Mucosa of gallbladder (tissue), 1 donor: ENCODE measurements at regions not wholly inside any gene's neighbourhood (a gene's known extent, or its start where the extent isn't known, plus 50 kb on each side); places are given as distances from the start of the nearest gene placed in this dataset.
"Not testable (repeated sequence)": the region's sequence is repeated elsewhere in the genome, so short reads cannot be mapped to it uniquely, and the experiment has no call there.

Experiments used
- DNase-seq: peaks from one replicate; pipeline ENCODE4 v3.0.0-alpha.2; 2020; ENCODE audit warnings: low spot score
- donor health status: DM: no; HTN: no; CAD: no.

GRCh38 chr3:66552846-66553245 is 52.0 kb upstream of the LRIG1 start:
- no peak for DNase-seq

GRCh38 chr3:66553441-66554113 is 52.8 kb upstream of the LRIG1 start:
- DNase-seq, result no peak

GRCh38 chr3:66554178-66554577 is 53.4 kb upstream of the LRIG1 start:
- no peak for DNase-seq

- DNase-seq, result no peak
Measured at GRCh38 chr3:66555214-66555844, 54.5 kb upstream of the LRIG1 start.

- DNase-seq, result no peak
Measured at GRCh38 chr3:66557170-66557569, 56.3 kb upstream of the LRIG1 start.

GRCh38 chr3:66559924-66560323 is 59.1 kb upstream of the LRIG1 start:
- not testable (repeated sequence) for DNase-seq

- no peak for DNase-seq
Measured at GRCh38 chr3:66561367-66561766, 60.5 kb upstream of the LRIG1 start.

GRCh38 chr3:66565301-66565700 is 64.5 kb upstream of the LRIG1 start:
- DNase-seq, result no peak

- no peak for DNase-seq
Measured at GRCh38 chr3:66567077-66567476, 66.3 kb upstream of the LRIG1 start.

- no peak for DNase-seq
Measured at GRCh38 chr3:66572090-66572675, 71.4 kb upstream of the LRIG1 start.

- no peak for DNase-seq
Measured at GRCh38 chr3:66572938-66573710, 72.3 kb upstream of the LRIG1 start.

- DNase-seq, result no peak
Measured at GRCh38 chr3:66574091-66574490, 73.3 kb upstream of the LRIG1 start.

- DNase-seq, result no peak
Measured at GRCh38 chr3:66577426-66578203, 76.8 kb upstream of the LRIG1 start.

GRCh38 chr3:66581256-66581655 is 80.4 kb upstream of the LRIG1 start:
- DNase-seq, result no peak

GRCh38 chr3:66582721-66583423 is 82.0 kb upstream of the LRIG1 start:
- DNase-seq, result no peak

- DNase-seq, result no peak
Measured at GRCh38 chr3:66583424-66584040, 82.7 kb upstream of the LRIG1 start.

GRCh38 chr3:66585520-66586095 is 84.8 kb upstream of the LRIG1 start:
- no peak for DNase-seq

- DNase-seq, result no peak
Measured at GRCh38 chr3:66586853-66587252, 86.0 kb upstream of the LRIG1 start.

GRCh38 chr3:66588340-66588847 is 87.6 kb upstream of the LRIG1 start:
- no peak for DNase-seq
